ENCODE measurements at regions not wholly inside any gene's neighbourhood (a gene's known extent, or its start where the extent isn't known, plus 50 kb on each side); places are given as distances from the start of the nearest gene placed in this dataset.

- TF ChIP-seq POLR2A (IDR thresholded peaks at IDR 0.05) (no peak), EP300 (IDR thresholded peaks at IDR 0.05) (no peak)
- TF ChIP-seq, protein P1, sequence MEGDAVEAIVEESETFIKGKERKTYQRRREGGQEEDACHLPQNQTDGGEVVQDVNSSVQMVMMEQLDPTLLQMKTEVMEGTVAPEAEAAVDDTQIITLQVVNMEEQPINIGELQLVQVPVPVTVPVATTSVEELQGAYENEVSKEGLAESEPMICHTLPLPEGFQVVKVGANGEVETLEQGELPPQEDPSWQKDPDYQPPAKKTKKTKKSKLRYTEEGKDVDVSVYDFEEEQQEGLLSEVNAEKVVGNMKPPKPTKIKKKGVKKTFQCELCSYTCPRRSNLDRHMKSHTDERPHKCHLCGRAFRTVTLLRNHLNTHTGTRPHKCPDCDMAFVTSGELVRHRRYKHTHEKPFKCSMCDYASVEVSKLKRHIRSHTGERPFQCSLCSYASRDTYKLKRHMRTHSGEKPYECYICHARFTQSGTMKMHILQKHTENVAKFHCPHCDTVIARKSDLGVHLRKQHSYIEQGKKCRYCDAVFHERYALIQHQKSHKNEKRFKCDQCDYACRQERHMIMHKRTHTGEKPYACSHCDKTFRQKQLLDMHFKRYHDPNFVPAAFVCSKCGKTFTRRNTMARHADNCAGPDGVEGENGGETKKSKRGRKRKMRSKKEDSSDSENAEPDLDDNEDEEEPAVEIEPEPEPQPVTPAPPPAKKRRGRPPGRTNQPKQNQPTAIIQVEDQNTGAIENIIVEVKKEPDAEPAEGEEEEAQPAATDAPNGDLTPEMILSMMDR (IDR thresholded peaks at IDR 0.05) = no peak
Measured at GRCh38 chr5:17374973-17375742, 122.9 kb upstream of the TAF11L2 start.

Measured in ovary (tissue), 3 donors.